ENCODE measurements at regions not wholly inside any gene's neighbourhood (a gene's known extent, or its start where the extent isn't known, plus 50 kb on each side); places are given as distances from the start of the nearest gene placed in this dataset.

DNA sequence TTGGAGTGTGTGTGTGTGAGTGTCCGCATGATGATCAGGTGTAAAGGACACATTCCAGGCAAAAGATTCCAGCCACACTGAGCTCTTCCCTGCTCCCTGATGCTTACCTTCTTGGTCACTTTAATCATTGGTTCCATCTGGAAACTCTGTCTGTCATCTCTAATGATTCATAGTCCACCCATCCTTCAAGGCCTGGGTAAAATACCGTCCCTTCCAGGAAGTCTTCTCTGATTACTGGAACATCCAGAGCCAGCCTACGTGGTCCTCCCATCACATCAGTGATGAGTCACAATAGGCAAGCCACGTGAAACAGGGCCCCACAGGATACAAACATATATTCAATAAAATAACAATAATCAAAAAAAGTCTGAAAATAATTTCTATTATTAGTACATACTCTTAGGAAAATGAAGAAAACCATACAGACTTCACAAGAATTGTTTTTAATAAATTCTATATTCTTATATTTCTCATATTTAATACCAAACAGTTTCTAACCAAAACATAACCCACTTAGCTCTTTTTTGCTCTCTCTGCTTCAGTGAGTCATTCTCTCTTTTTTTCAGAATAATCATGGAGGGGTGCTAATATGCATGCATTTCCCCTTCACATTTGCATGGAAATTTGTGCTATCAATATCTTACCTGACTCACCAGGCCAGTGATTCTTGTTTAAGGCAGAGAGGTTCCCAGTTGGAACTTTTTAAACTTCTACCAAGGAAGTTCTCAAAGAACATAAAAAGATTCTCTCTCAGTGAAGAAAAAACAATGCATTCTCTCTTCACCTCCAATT is 263.2 kb downstream of the TOX3 start:
- TF ChIP-seq POLR2A (IDR thresholded peaks at IDR 0.05): no peak
- TF ChIP-seq POLR2AphosphoS5 (IDR thresholded peaks at IDR 0.05; ENCODE audit: insufficient read depth in 1 of 2, low read depth in 1 of 2): no peak
- Histone ChIP-seq H3K4me3 (no peak overlapping the region), H3K27ac (no peak overlapping the region), H3K9me3 (no peaks in the 10 kb centered on the region), H3K36me3 (no peaks in the 10 kb centered on the region), H3K27me3 (no peaks in the 10 kb centered on the region), H3K4me1 (no peaks in the 10 kb centered on the region)
- no peak for DNase-seq (ENCODE audit: extremely low spot score in 2 of 2)
- intact Hi-C loops (cut with DNase I): no loop called here

DNA sequence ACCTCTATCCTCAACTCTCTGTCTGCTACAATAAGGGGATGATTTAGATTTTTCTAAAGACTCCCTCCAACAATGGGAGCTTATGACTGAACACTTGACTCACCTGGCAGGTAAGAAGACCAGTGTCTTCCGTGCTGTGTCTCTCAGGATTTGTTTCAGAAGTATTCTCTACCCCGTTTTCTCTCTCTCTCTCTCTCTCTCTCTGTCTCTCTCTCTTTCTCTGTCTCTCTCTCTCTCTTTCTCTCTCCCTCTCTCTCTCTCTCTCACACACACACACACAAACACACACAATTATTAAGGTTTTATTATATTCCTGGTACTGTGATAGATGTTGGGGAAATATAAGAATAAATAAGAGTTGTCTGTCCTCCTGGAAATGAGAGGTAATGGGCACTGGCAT is 263.9 kb downstream of the TOX3 start:
- no peak for DNase-seq (ENCODE audit: extremely low spot score in 2 of 2)
- H3K27ac ChIP-seq: no peak overlapping the region
- H3K9me3 ChIP-seq: no peaks in the 10 kb centered on the region
- H3K4me3 ChIP-seq: no peak overlapping the region
- intact Hi-C loops (cut with DNase I): no loop called here
- H3K27me3 ChIP-seq: no peaks in the 10 kb centered on the region
- no peak for TF ChIP-seq POLR2A (IDR thresholded peaks at IDR 0.05)
- no peak for TF ChIP-seq POLR2AphosphoS5 (IDR thresholded peaks at IDR 0.05; ENCODE audit: insufficient read depth in 1 of 2, low read depth in 1 of 2)
- TF ChIP-seq, protein P1, sequence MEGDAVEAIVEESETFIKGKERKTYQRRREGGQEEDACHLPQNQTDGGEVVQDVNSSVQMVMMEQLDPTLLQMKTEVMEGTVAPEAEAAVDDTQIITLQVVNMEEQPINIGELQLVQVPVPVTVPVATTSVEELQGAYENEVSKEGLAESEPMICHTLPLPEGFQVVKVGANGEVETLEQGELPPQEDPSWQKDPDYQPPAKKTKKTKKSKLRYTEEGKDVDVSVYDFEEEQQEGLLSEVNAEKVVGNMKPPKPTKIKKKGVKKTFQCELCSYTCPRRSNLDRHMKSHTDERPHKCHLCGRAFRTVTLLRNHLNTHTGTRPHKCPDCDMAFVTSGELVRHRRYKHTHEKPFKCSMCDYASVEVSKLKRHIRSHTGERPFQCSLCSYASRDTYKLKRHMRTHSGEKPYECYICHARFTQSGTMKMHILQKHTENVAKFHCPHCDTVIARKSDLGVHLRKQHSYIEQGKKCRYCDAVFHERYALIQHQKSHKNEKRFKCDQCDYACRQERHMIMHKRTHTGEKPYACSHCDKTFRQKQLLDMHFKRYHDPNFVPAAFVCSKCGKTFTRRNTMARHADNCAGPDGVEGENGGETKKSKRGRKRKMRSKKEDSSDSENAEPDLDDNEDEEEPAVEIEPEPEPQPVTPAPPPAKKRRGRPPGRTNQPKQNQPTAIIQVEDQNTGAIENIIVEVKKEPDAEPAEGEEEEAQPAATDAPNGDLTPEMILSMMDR (IDR thresholded peaks at IDR 0.05): no peak
- H3K4me1 ChIP-seq: no peaks in the 10 kb centered on the region
- no peaks in the 10 kb centered on the region for H3K36me3 ChIP-seq

DNA sequence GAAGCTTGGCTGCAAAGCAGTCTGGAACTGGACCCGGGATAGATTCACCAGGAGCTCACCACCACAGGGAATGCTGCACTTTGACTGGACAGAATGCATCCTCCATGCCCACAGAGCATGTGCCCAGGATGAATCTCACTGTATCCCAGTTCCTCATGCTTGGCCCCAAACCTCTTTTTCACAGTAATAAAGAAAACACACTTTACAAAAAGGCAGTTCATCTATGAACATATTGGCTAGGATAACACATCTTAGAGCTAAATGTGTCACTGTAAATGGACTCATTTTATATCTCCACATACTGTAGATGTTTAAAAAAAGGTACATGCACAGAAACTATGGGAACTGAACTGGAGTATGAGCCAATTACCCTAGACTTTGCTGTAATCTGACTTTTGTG is 266.9 kb downstream of the TOX3 start:
- H3K4me1 ChIP-seq: no peaks in the 10 kb centered on the region
- H3K27ac ChIP-seq: no peak overlapping the region
- DNase-seq (ENCODE audit: extremely low spot score in 2 of 2): no peak
- H3K9me3 ChIP-seq: no peaks in the 10 kb centered on the region
- H3K4me3 ChIP-seq: no peak overlapping the region
- H3K27me3 ChIP-seq: no peaks in the 10 kb centered on the region
- H3K36me3 ChIP-seq: no peaks in the 10 kb centered on the region
- no peak for TF ChIP-seq POLR2A (IDR thresholded peaks at IDR 0.05)
- intact Hi-C loops (cut with DNase I): no loop called here

DNA sequence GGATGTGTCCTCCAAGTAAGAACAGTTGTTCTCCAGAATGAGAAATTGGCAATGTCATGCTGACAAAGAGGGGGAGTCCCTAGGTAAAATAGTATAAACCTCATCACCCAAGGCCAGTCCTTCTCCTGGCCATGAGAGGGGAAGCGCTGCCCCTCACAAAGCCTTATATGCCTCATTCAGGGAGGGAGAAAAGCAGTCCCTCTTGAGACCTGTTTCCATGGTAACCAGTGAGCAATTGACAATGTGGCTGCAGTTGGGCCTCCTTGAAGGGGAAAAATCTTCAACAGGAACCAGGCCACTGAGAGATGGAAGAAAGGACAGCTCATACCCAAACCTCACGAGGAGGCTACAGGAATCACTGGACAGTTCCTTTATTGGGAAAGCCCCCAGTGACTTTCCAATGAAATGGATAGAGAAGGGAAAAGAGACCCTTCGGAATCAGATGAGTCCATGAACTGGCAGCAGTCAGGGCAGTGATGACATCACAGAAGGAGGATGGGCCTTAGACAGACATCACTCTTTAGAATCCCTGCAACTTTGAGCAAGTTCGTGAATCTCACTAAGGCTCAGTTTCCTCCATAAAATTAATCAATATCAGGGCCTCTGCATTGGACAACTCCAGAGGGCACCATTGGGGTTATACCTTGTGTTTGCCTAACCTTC is 275.7 kb downstream of the TOX3 start:
- Histone ChIP-seq H3K27me3 (no peaks in the 10 kb centered on the region), H3K4me1 (no peaks in the 10 kb centered on the region), H3K9me3 (no peaks in the 10 kb centered on the region), H3K4me3 (no peak overlapping the region), H3K36me3 (no peaks in the 10 kb centered on the region), H3K27ac (no peak overlapping the region)
- TF ChIP-seq, protein P1 (IDR thresholded peaks at IDR 0.05): no peak
- no peak for TF ChIP-seq POLR2AphosphoS5 (IDR thresholded peaks at IDR 0.05; ENCODE audit: insufficient read depth in 1 of 2, low read depth in 1 of 2)
- DNase-seq (ENCODE audit: extremely low spot score in 2 of 2): no peak
- intact Hi-C loops (cut with DNase I): no loop called here

DNA sequence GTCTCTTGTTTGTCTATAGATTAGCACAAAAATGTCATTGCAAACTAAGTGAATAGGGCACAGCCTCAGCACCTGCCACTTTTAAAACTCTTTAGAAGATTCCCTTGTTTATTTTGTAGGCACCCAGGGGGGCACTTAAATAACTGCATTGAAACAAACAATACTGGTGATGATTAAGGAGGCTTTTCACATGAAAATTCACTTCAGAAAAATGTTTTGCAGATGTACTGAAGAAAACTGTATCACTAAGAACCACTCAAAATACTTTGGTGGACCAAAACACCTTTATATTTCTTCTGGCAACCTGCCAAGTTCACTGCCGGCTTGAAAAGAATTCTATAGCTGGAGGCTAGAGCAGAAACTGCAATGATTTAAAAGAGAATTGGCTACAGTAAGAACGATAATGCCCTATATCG is 281.5 kb downstream of the TOX3 start:
- H3K4me1 ChIP-seq: no peaks in the 10 kb centered on the region
- no peaks in the 10 kb centered on the region for H3K27me3 ChIP-seq
- H3K4me3 ChIP-seq: no peak overlapping the region
- TF ChIP-seq, protein P1 (IDR thresholded peaks at IDR 0.05): no peak
- no peak for TF ChIP-seq POLR2AphosphoS5 (IDR thresholded peaks at IDR 0.05; ENCODE audit: insufficient read depth in 1 of 2, low read depth in 1 of 2)
- TF ChIP-seq POLR2A (IDR thresholded peaks at IDR 0.05): no peak
- no peaks in the 10 kb centered on the region for H3K9me3 ChIP-seq
- H3K27ac ChIP-seq: no peak overlapping the region
- intact Hi-C loops (cut with DNase I): no loop called here
- no peak for DNase-seq (ENCODE audit: extremely low spot score in 2 of 2)
- H3K36me3 ChIP-seq: no peaks in the 10 kb centered on the region

DNA sequence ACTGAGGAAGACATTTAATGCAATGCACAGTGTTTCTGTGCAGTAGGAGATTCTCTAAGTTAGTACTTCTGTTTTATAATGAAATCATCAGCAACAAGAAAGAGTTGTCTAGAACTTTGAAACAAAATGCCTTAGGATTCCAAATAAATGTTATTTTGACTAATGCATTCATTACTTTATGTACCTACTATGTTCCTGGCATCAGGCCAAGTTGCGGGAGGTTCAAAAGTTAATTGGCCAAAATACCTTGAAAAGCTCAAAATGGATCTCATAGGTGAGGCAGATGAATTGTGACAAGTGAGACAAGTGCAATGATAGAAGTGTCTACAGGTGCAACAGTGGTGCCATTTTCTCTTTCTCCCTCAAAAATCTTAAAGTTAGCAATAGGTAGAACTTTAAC is 289.4 kb downstream of the TOX3 start:
- H3K36me3 ChIP-seq: no peaks in the 10 kb centered on the region
- no peaks in the 10 kb centered on the region for H3K4me1 ChIP-seq
- DNase-seq (ENCODE audit: extremely low spot score in 2 of 2): no peak
- H3K27me3 ChIP-seq: no peaks in the 10 kb centered on the region
- no peak for TF ChIP-seq POLR2A (IDR thresholded peaks at IDR 0.05)
- TF ChIP-seq, protein P1 (IDR thresholded peaks at IDR 0.05): no peak
- TF ChIP-seq POLR2AphosphoS5 (IDR thresholded peaks at IDR 0.05; ENCODE audit: insufficient read depth in 1 of 2, low read depth in 1 of 2): no peak
- no peaks in the 10 kb centered on the region for H3K9me3 ChIP-seq
- H3K4me3 ChIP-seq: no peak overlapping the region
- intact Hi-C loops (cut with DNase I): no loop called here
- H3K27ac ChIP-seq: no peak overlapping the region

Data from vagina (tissue), 2 donors.